Stomach (tissue), 8 donors: ENCODE measurements at regions not wholly inside any gene's neighbourhood (a gene's known extent, or its start where the extent isn't known, plus 50 kb on each side); places are given as distances from the start of the nearest gene placed in this dataset.

Source experiments
- DNase-seq, 2 donors: peaks; one replicate each; pipeline versions ENCODE4 v3.0.0 to v3.0.0-alpha.2; 2013 to 2019
- H3K27ac ChIP-seq, 5 donors: fragments of 200-600 bp in 4 of 5; sonication (generic) in 4 of 5; one replicate each; pipeline ENCODE4 v1.5.1; 2013 to 2019; ENCODE audit warnings: mild to moderate bottlenecking in 1 of 5, moderate library complexity in 1 of 5
- H3K27me3 ChIP-seq, 3 donors: fragments of 200-600 bp; sonication (generic); one replicate each; pipeline ENCODE4 v1.5.1; 2017 to 2019; ENCODE audit warnings: mixed run types in 1 of 3
- H3K36me3 ChIP-seq, 4 donors: fragments of 200-600 bp; sonication (generic); 1 replicate in 3 of 4; 2 replicates in 1 of 4; pipeline ENCODE4 v1.5.1; 2016 to 2019
- H3K4me1 ChIP-seq, 4 donors: fragments of 200-600 bp; sonication (generic); one replicate each; pipeline ENCODE4 v1.5.1; 2016 to 2019
- H3K4me3 ChIP-seq, 4 donors: fragments of 200-600 bp; sonication (generic) in 3 of 4; one replicate each; pipeline ENCODE4 v1.5.1; 2016 to 2019; ENCODE audit warnings: mild to moderate bottlenecking in 1 of 4
- H3K9me3 ChIP-seq, 4 donors: fragments of 200-600 bp; sonication (generic); one replicate each; pipeline ENCODE4 v1.5.1; 2016 to 2019
- EP300 ChIP-seq: sonication (generic); formaldehyde crosslinking; IDR thresholded peaks from one replicate; pipeline ENCODE4 v1.6.1; 2017; ENCODE audit warnings: antibody characterized with exemption
- POLR2A ChIP-seq, 4 donors: fragments of 450-650 bp; IDR thresholded peaks; one replicate each; pipeline ENCODE4 v1.6.1; 2016; ENCODE audit warnings: antibody characterized with exemption in 4 of 4, control low read depth in 2 of 4, mild to moderate bottlenecking in 1 of 4, moderate library complexity in 1 of 4
- POLR2AphosphoS5 ChIP-seq, 3 donors: sonication (generic); formaldehyde crosslinking; IDR thresholded peaks; one replicate each; pipeline ENCODE4 v1.6.1; 2016; ENCODE audit warnings: antibody characterized with exemption in 3 of 3
- WGBS, 5 donors: extraction: QIAGEN DNeasy Blood & Tissue Kit in 3 of 5; methylation state at CpG; one replicate each; pipeline versions ENCODE4 v1.1.5 to v1.1.7; 2013 to 2018; 5-methylcytosine and 5-hydroxymethylcytosine counted together
- intact Hi-C: fragments of 100-400 bp; cut with DNase I; formaldehyde crosslinking; loops from one replicate; pipeline ENCODE4 v1.15.1; 2023; ENCODE audit warnings: low total_unique reads
- TF ChIP-seq, protein P1 (sequence below), 7 experiments: fragments of 450-650 bp in 4 of 7; fragments of 200-600 bp in 3 of 7; sonication (generic) in 3 of 7; IDR thresholded peaks; one replicate each; pipeline ENCODE4 v1.5.1; 2016 to 2019; ENCODE audit warnings: antibody characterized with exemption in 7 of 7, control low read depth in 2 of 7, mild to moderate bottlenecking in 1 of 7
- donor health status: healthy with polysubstance abuse.
- donor health status: Bipolar disorder and iron deficiency.
- donor health status: healthy.

DNA sequence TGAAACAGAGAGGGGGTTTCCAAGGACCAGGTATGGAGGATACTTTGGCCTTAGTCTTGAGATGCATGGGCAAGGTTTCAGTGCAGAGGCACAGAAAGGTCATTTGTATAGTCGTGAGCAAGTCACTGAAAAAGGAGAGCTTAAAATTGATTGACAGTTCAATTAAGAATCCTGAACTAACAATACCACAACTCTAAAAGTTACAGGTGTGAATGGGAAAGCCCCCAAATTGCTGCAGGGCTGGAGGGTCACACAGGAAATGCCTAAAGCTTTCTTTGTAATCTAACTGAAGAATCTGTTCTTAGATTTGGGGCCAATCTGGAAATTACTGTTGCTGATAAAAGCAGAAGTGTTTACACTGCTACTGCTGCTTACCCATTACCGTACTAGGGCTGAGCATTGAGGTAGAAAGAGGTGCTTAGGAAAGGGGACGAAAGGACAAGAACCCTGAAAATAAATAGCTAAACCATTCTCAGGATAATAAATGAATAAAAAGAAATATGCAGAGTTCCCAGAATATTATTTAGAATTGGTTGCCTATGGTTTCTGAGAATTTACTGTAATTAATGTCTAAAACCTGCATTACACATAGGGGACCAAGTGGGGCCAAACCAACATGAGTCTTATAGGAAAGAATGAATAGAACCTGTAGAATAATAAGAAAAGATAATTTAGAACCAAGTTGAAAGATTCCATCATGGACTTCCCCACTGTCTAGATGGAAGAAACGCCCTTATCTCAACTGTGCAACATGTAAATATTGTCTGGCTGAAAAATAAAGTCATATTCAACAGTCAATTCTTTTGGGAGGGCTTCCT is 91.9 kb upstream of the PPP1R2C start:
- H3K4me3 ChIP-seq = no peak overlapping the region
- no peaks in the 10 kb centered on the region for H3K27me3 ChIP-seq
- 57 to 75% (median 65%) methylated on average over 4 of the region's 4 CpGs for WGBS, 5 donors
- TF ChIP-seq, protein P1, sequence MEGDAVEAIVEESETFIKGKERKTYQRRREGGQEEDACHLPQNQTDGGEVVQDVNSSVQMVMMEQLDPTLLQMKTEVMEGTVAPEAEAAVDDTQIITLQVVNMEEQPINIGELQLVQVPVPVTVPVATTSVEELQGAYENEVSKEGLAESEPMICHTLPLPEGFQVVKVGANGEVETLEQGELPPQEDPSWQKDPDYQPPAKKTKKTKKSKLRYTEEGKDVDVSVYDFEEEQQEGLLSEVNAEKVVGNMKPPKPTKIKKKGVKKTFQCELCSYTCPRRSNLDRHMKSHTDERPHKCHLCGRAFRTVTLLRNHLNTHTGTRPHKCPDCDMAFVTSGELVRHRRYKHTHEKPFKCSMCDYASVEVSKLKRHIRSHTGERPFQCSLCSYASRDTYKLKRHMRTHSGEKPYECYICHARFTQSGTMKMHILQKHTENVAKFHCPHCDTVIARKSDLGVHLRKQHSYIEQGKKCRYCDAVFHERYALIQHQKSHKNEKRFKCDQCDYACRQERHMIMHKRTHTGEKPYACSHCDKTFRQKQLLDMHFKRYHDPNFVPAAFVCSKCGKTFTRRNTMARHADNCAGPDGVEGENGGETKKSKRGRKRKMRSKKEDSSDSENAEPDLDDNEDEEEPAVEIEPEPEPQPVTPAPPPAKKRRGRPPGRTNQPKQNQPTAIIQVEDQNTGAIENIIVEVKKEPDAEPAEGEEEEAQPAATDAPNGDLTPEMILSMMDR (IDR thresholded peaks at IDR 0.05) = no peak
- TF ChIP-seq POLR2A (IDR thresholded peaks at IDR 0.05) (no peak), POLR2AphosphoS5 (IDR thresholded peaks at IDR 0.05) (no peak), EP300 (no peak)
- no peaks in the 10 kb centered on the region for H3K4me1 ChIP-seq
- no peaks in the 10 kb centered on the region for H3K36me3 ChIP-seq
- H3K27ac ChIP-seq = no peak overlapping the region
- intact Hi-C loops = no loop called here
- DNase-seq = no peak
- H3K9me3 ChIP-seq = no peaks in the 10 kb centered on the region

DNA sequence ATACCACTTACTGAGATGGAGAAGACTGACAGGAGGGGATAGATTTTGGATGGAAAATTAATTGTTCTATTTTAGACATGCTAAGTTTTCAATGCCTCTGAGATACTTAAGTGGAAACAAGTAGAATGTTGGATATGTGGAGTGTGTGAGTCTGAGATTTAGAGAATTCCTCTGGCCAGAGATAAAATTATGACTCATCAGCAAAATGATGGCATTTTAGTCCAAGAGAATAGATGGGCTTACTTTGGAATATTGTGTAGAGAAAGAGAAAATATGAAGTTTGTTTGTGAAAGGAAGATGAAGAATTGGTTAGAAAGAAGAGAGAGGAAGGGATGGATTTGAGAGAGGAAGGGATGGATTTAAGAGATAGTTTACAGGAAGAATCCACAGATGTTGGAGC is 108.6 kb upstream of the PPP1R2C start:
- no peak for DNase-seq
- Histone ChIP-seq H3K27me3 (no peaks in the 10 kb centered on the region), H3K4me3 (no peak overlapping the region), H3K27ac (no peak overlapping the region), H3K9me3 (no peaks in the 10 kb centered on the region), H3K36me3 (no peaks in the 10 kb centered on the region), H3K4me1 (no peaks in the 10 kb centered on the region)
- no peak for TF ChIP-seq POLR2AphosphoS5 (IDR thresholded peaks at IDR 0.05)
- TF ChIP-seq POLR2A (IDR thresholded peaks at IDR 0.05) = no peak
- no peak for TF ChIP-seq EP300
- intact Hi-C loops = no loop called here

DNA sequence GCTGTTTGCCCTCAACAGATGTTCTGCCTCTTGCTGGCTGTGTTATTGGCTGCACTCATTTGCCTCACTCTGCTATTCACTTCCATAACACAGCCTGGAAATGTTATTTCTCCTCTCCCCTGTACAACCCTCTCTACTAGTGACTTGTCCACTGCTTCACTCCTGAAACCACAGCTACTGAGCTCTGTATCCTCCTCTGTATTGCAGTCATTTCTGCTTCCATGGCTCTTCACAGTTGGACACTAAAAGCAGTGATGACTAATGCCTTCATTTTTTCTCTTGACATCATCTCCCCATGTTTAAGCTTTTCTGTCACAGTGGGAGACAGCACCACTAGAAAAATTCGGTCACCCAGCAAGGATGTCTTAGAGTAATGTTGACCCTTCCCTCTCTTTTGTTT is 123.0 kb upstream of the PPP1R2C start:
- Histone ChIP-seq H3K4me1 (no peaks in the 10 kb centered on the region), H3K4me3 (no peak overlapping the region), H3K27ac (no peak overlapping the region), H3K9me3 (no peaks in the 10 kb centered on the region), H3K27me3 (no peaks in the 10 kb centered on the region), H3K36me3 (no peaks in the 10 kb centered on the region)
- intact Hi-C loops = no loop called here
- WGBS, 5 donors = 21 to 35% (median 33%) methylated on average over 1 of the region's 1 CpG
- TF ChIP-seq POLR2AphosphoS5 (IDR thresholded peaks at IDR 0.05) = no peak
- TF ChIP-seq, protein P1 (IDR thresholded peaks at IDR 0.05) = no peak
- TF ChIP-seq EP300 = no peak
- no peak for TF ChIP-seq POLR2A (IDR thresholded peaks at IDR 0.05)
- peak in 1 of 2 donors; percentile 4 for DNase-seq

DNA sequence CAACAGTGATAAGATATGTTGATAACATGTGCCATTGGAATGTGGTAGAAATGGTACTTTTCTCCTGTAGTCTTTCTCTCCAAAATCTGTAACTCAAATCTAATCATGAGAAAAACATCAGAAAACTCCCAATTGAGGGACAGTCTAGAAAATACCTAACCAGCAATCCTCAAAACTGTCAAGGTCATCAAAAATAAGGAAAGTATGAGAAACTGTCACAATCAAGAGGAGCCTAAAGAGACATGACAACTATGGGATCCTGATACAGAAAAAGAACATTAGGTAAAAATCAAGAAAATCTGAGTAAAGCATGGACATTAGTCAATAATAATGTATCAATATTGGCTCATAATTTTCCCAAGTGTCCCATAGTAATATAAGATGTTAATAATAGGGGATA is 124.5 kb upstream of the PPP1R2C start:
- no peak overlapping the region for H3K4me3 ChIP-seq
- intact Hi-C loops = no loop called here
- TF ChIP-seq POLR2AphosphoS5 (IDR thresholded peaks at IDR 0.05) (no peak), EP300 (no peak), POLR2A (IDR thresholded peaks at IDR 0.05) (no peak)
- TF ChIP-seq, protein P1 (IDR thresholded peaks at IDR 0.05) = no peak
- no peaks in the 10 kb centered on the region for H3K36me3 ChIP-seq
- DNase-seq = no peak
- H3K27me3 ChIP-seq = no peaks in the 10 kb centered on the region
- no peaks in the 10 kb centered on the region for H3K4me1 ChIP-seq
- no peaks in the 10 kb centered on the region for H3K9me3 ChIP-seq
- H3K27ac ChIP-seq = no peak overlapping the region

DNA sequence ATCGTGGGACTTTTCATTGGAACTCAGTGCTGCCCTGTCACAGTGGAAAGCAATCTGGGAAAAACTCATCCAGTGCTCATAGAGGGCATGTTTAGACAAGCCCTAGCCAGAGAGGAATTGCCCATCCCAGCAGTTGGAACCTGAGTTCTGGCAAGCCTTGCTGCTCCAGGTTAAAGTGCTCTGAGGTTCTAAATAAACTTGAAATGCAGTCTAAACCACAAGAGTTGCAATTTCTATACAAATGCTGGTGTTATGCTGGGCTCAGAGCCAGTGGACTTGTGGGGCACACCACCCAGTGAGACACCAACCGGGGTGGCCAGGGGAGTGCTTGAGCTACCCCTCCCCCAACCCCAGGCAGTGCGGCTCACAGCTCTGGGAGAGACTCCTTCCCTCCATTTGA is 142.8 kb upstream of the PPP1R2C start:
- no peak for DNase-seq
- no peaks in the 10 kb centered on the region for H3K4me1 ChIP-seq
- H3K27me3 ChIP-seq = no peaks in the 10 kb centered on the region
- 65 to 89% (median 79%) methylated on average over 2 to 3 of the region's 3 CpGs for WGBS, 5 donors
- H3K4me3 ChIP-seq = no peak overlapping the region
- TF ChIP-seq POLR2AphosphoS5 (IDR thresholded peaks at IDR 0.05) = no peak
- no peak for TF ChIP-seq EP300
- TF ChIP-seq, protein P1 (IDR thresholded peaks at IDR 0.05) = no peak
- no peak for TF ChIP-seq POLR2A (IDR thresholded peaks at IDR 0.05)
- H3K27ac ChIP-seq = no peak overlapping the region
- H3K9me3 ChIP-seq = no peaks in the 10 kb centered on the region
- H3K36me3 ChIP-seq = no peaks in the 10 kb centered on the region
- intact Hi-C loops = no loop called here
